IMR-90 (cell line): ENCODE measurements at regions not wholly inside any gene's neighbourhood (a gene's known extent, or its start where the extent isn't known, plus 50 kb on each side); places are given as distances from the start of the nearest gene placed in this dataset.

Experiments
- ATAC-seq: fragments of 200-7000 bp; cut with Tn5 transposase; 2 replicates; pipeline ENCODE4 v1.9.1; 2020; ENCODE audit warnings: low read depth, mild to moderate bottlenecking, moderate library complexity
- BruUV-seq: library from RNA; stranded (reverse); fragments of 400-500 nt; replicated peaks from 2 replicates; lab custom pipeline; 2021; lab: Mats Ljungman, UMichigan
- CTCF ChIA-PET: fragments of 300-600 bp; formaldehyde crosslinking; extraction: SDS; loops from one replicate; lab custom pipeline; 2021; ENCODE audit warnings: antibody characterized with exemption; lab: Yijun Ruan, JAX
- POLR2A ChIA-PET: fragments of 300-600 bp; sonication (Branson Sonifier 250); formaldehyde crosslinking; loops from one replicate; lab custom pipeline; 2022; ENCODE audit warnings: antibody characterized with exemption; ENCODE audit not compliant: unreplicated experiment; lab: Charles Lee
- DNase-seq: peaks from one replicate; pipeline ENCODE4 v3.0.0; 2013
- H2AFZ ChIP-seq: replicated peaks from 2 replicates; pipeline ENCODE3; 2013; ENCODE audit warnings: low read length, mild to moderate bottlenecking; ENCODE audit not compliant: poor library complexity
- H2AK5ac ChIP-seq: 2 replicates; pipeline ENCODE4 v1.6.1; 2013; ENCODE audit warnings: low read depth, low read length, inconsistent platforms
- H2AK9ac ChIP-seq: replicated peaks from 2 replicates; pipeline ENCODE3; 2013; ENCODE audit warnings: mild to moderate bottlenecking, low read depth, low read length, moderate library complexity; ENCODE audit not compliant: poor library complexity
- H2BK120ac ChIP-seq: 2 replicates; pipeline ENCODE4 v1.6.1; 2013; ENCODE audit warnings: low read depth, low read length, inconsistent platforms
- H2BK15ac ChIP-seq: 3 replicates; pipeline ENCODE4 v1.6.1; 2013; ENCODE audit warnings: low read depth, low read length, inconsistent platforms
- H2BK20ac ChIP-seq: 2 replicates; pipeline ENCODE4 v1.6.1; 2013; ENCODE audit warnings: low read depth, mild to moderate bottlenecking, inconsistent platforms, low read length, moderate library complexity
- H2BK5ac ChIP-seq: 2 replicates; pipeline ENCODE4 v1.6.1; 2013; ENCODE audit warnings: mild to moderate bottlenecking, low read depth, low read length, inconsistent platforms; ENCODE audit not compliant: poor library complexity, severe bottlenecking
- H3K14ac ChIP-seq: replicated peaks from 2 replicates; pipeline ENCODE4 v1.6.1; 2013; ENCODE audit warnings: low read depth, low read length, inconsistent platforms
- H3K18ac ChIP-seq: 2 replicates; pipeline ENCODE4 v1.6.1; 2013; ENCODE audit warnings: low read depth, low read length, control low read depth
- H3K23ac ChIP-seq: 2 replicates; pipeline ENCODE4 v1.6.1; 2013; ENCODE audit warnings: low read depth, low read length, inconsistent platforms
- H3K27ac ChIP-seq: 2 replicates; pipeline ENCODE4 v1.5.1; 2013; ENCODE audit warnings: mild to moderate bottlenecking, control low read depth, low read length; ENCODE audit not compliant: insufficient read depth
- H3K27me3 ChIP-seq: 2 replicates; pipeline ENCODE4 v1.6.1; 2013; ENCODE audit warnings: low read length; ENCODE audit not compliant: control insufficient read depth, insufficient read depth
- H3K36me3 ChIP-seq: 2 replicates; pipeline ENCODE4 v1.6.1; 2013; ENCODE audit warnings: low read length, mixed read lengths; ENCODE audit not compliant: control insufficient read depth, insufficient read depth
- H3K4ac ChIP-seq: 2 replicates; pipeline ENCODE4 v1.6.1; 2013; ENCODE audit warnings: low read depth, low read length, inconsistent platforms
- H3K4me1 ChIP-seq: 2 replicates; pipeline ENCODE4 v1.6.1; 2013; ENCODE audit warnings: low read length, mixed read lengths; ENCODE audit not compliant: control insufficient read depth, insufficient read depth
- H3K4me2 ChIP-seq: 2 replicates; pipeline ENCODE4 v1.6.1; 2013; ENCODE audit warnings: low read depth, mild to moderate bottlenecking, control low read depth, low read length, moderate library complexity
- H3K4me3 ChIP-seq: 2 replicates; pipeline ENCODE4 v1.5.1; 2013; ENCODE audit warnings: low read depth, mild to moderate bottlenecking, control low read depth, low read length, moderate library complexity; ENCODE audit not compliant: insufficient read depth
- H3K56ac ChIP-seq: 2 replicates; pipeline ENCODE4 v1.6.1; 2013; ENCODE audit warnings: low read length, inconsistent platforms; ENCODE audit not compliant: insufficient read depth; ENCODE audit errors: extremely low read depth
- H3K79me1 ChIP-seq, 2 experiments: 2 replicates each; pipeline ENCODE4 v1.6.1; 2013; ENCODE audit warnings: low read length in 2 of 2, inconsistent platforms in 1 of 2, low read depth in 1 of 2
- H3K9ac ChIP-seq: 2 replicates; pipeline ENCODE4 v1.6.1; 2013; ENCODE audit warnings: low read depth, low read length, control low read depth
- H3K9me1 ChIP-seq: 2 replicates; pipeline ENCODE4 v1.6.1; 2013; ENCODE audit warnings: low read length, inconsistent platforms; ENCODE audit not compliant: insufficient read depth
- H3K9me3 ChIP-seq: 2 replicates; pipeline ENCODE4 v1.6.1; 2013; ENCODE audit warnings: low read length; ENCODE audit not compliant: control insufficient read depth, insufficient read depth
- H4K20me1 ChIP-seq: 2 replicates; pipeline ENCODE4 v1.6.1; 2013; ENCODE audit warnings: low read length, inconsistent platforms; ENCODE audit not compliant: insufficient read depth
- H4K5ac ChIP-seq: 2 replicates; pipeline ENCODE4 v1.6.1; 2013; ENCODE audit warnings: mild to moderate bottlenecking, low read depth, low read length, control low read depth
- H4K8ac ChIP-seq, 2 experiments: 2 replicates each; pipeline ENCODE4 v1.6.1; 2013; ENCODE audit warnings: low read depth in 2 of 2, low read length in 2 of 2, control low read depth in 1 of 2, inconsistent platforms in 1 of 2
- H4K91ac ChIP-seq: 2 replicates; pipeline ENCODE4 v1.6.1; 2013; ENCODE audit warnings: low read depth, low read length, inconsistent platforms; ENCODE audit not compliant: insufficient read depth
- CEBPB ChIP-seq: IDR thresholded peaks from 2 replicates; pipeline ENCODE4 v1.6.1; 2012; ENCODE audit warnings: low read depth, low read length, improper control_type of control experiment
- CHD1 ChIP-seq: IDR thresholded peaks from 2 replicates; pipeline ENCODE4 v1.6.1; 2012; ENCODE audit warnings: low read depth, low read length, improper control_type of control experiment
- FOS ChIP-seq: fragments of 150-350 bp; IDR thresholded peaks from 2 replicates; pipeline ENCODE4 v1.6.1; 2016; ENCODE audit warnings: low read depth, low read length
- MAFK ChIP-seq: IDR thresholded peaks from 2 replicates; pipeline ENCODE4 v1.6.1; 2012; ENCODE audit warnings: low read depth, low read length, improper control_type of control experiment
- MXI1 ChIP-seq: IDR thresholded peaks from 2 replicates; pipeline ENCODE4 v1.6.1; 2012; ENCODE audit warnings: low read depth, mild to moderate bottlenecking, low read length, moderate library complexity, borderline replicate concordance
- NFE2L2 ChIP-seq: fragments of 150-350 bp; IDR thresholded peaks from 2 replicates; pipeline ENCODE4 v1.6.1; 2016; ENCODE audit warnings: low read depth, mild to moderate bottlenecking, low read length
- POLR2A ChIP-seq: IDR thresholded peaks from 2 replicates; pipeline ENCODE4 v1.6.1; 2012; ENCODE audit warnings: mild to moderate bottlenecking, low read depth, low read length
- RAD21 ChIP-seq: IDR thresholded peaks from 2 replicates; pipeline ENCODE4 v1.6.1; 2012; ENCODE audit warnings: low read length, improper control_type of control experiment
- RCOR1 ChIP-seq: IDR thresholded peaks from 2 replicates; pipeline ENCODE4 v1.6.1; 2012; ENCODE audit warnings: mild to moderate bottlenecking, low read length, improper control_type of control experiment; ENCODE audit not compliant: insufficient replicate concordance
- RFX5 ChIP-seq: IDR thresholded peaks from 2 replicates; pipeline ENCODE4 v1.8.0; 2012; ENCODE audit warnings: low read depth, mild to moderate bottlenecking, low read length, moderate library complexity
- WGBS, 2 experiments: methylation state at CpG; one replicate each; pipeline versions ENCODE4 v1.1.5 to v1.1.7; 2013; ENCODE audit warnings: missing lambda C conversion rate in 2 of 2; ENCODE audit not compliant: insufficient read length in 1 of 2; ENCODE audit errors: extremely low coverage in 2 of 2; 5-methylcytosine and 5-hydroxymethylcytosine counted together
- dilution Hi-C: fragments of 300-500 bp; cut with HindIII; formaldehyde crosslinking; loops from one replicate; pipeline ENCODE4 v1.14.3; 2018; ENCODE audit warnings: low sequenced_read_pairs; ENCODE audit not compliant: unreplicated experiment
- in situ Hi-C: fragments of 300-500 bp; cut with MboI; formaldehyde crosslinking; loops from 3 replicates; pipeline ENCODE4 v1.14.3; 2019; ENCODE audit warnings: low sequenced_read_pairs, inconsistent platforms, mixed read lengths
- intact Hi-C: fragments of 100-400 bp; cut with micrococcal nuclease; formaldehyde crosslinking; loops from 2 replicates; pipeline ENCODE4 v1.10.0; 2022
- TF ChIP-seq, protein P1 (sequence below): conservative IDR thresholded peaks from 2 replicates; pipeline ENCODE4 v1.5.1; 2012; ENCODE audit warnings: mild to moderate bottlenecking, low read depth, low read length, improper control_type of control experiment
- TF ChIP-seq, protein P2 (sequence below): fragments of 150-350 bp; IDR thresholded peaks from 2 replicates; pipeline ENCODE4 v1.6.1; 2017; ENCODE audit warnings: mild to moderate bottlenecking, antibody characterized with exemption, low read length, low read depth
- TF ChIP-seq, protein P3 (sequence below): fragments of 150-350 bp; IDR thresholded peaks from 2 replicates; pipeline ENCODE4 v1.6.1; 2016; ENCODE audit warnings: low read depth, mild to moderate bottlenecking, low read length, moderate library complexity, borderline replicate concordance

DNA sequence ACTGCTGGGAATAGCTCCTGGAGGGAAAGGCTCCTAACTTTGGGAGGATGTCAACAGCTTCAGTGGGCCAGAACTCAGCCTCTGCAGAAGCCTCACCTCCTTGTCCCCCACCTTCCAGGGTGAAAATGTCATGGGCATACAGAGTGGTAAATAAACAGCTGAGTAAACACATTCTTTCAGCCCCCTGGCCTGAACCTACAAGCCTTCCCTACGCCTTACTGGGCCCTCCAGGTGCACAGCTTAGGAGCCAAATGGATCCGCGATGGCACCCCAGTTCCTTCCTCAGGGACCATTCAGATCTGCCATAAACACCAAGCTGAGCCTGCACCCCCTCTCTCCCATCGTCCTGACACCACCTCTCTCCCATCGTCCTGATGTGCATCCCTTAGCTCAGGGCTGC, 126.2 kb upstream of the IGF1R start (continued):
- TF ChIP-seq POLR2A: no peak

DNA sequence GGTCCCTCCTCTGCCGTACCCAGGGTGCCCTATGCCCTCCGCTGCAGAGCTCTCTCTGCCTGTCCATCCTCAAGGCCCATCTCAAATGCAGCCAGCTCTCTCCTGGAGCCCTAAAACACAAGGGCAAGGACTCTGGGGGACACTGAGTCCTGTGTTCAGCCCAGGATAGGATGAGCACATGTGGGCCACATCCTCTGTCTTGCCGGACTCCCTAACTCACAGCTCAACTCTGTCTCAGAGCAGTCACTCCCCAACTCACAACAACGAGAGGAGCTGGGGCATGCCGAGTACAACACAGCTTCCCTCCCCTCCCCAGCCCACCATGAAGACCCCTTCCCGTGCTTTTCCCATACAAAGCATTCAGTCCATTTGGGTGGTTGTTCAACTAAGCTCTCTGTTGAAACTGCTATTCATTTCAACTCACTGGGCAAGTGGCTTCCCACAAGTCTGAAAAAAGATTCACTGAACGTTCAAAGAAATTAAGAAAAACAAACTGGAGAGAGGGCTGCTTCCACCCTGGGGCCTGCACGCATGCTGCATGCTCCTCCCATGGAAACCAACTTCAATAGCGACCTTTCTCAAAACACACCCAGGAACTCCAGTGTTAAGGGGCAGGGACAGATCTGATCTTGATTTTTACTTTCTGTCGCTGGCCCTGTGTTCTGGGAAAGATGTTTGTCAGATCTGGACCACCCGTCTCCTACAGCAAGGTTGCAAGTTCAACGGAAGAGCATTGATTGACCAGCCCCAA, 124.3 kb upstream of the IGF1R start:
- Histone ChIP-seq H3K9me3 (no peaks in the 10 kb centered on the region), H4K91ac (no peak overlapping the region), H4K20me1 (no peaks in the 10 kb centered on the region), H2AFZ (no peak overlapping the region), H2AK5ac (no peak overlapping the region), H3K27me3 (peaks cover under 1% of the 10 kb centered on the region; the same call in 1 of the 2 replicates), H3K4me3 (no peak overlapping the region), H3K14ac (no peak overlapping the region), H4K8ac (no peak overlapping the region), H3K18ac (no peak overlapping the region), H3K23ac (no peak overlapping the region; the same call in 1 of the 2 replicates), H2BK20ac (no peak overlapping the region), H3K27ac (no peak overlapping the region), H3K4me2 (no peak overlapping the region), H3K79me1 (no peaks in the 10 kb centered on the region), H2BK15ac (no peak overlapping the region), H2AK9ac (no peak overlapping the region), H2BK5ac (no peak overlapping the region), H3K36me3 (no peaks in the 10 kb centered on the region), H3K9ac (no peak overlapping the region), H2BK120ac (no peak overlapping the region), H3K56ac (no peak overlapping the region), H4K5ac (no peak overlapping the region), H3K4ac (no peak overlapping the region), H3K9me1 (no peaks in the 10 kb centered on the region), H3K4me1 (peaks cover 2% of the 10 kb centered on the region; the same call in 1 of the 2 replicates)
- CTCF ChIA-PET: interaction anchor here (1.8 kb wide), 1 partner anchor 123 kb away, joined by 5 read pairs; no protein-coding TSS in a partner anchor
- ATAC-seq (no peak), DNase-seq (no peak)
- WGBS, 2 experiments: 47% methylated on average over 3 of the region's 12 CpGs; no CpG with 5 or more reads in 1 of the 2 experiments
- intact Hi-C loops: no loop called here
- dilution Hi-C loops: no loop called here
- in situ Hi-C loops: loop anchor here (5.0 kb wide), 1 partner anchor 118 kb away; no protein-coding TSS in a partner anchor
- POLR2A ChIA-PET: no interaction called here
- BruUV-seq: no TSS peak
- no peak for TF ChIP-seq MAFK
- no peak for TF ChIP-seq MXI1
- no peak for TF ChIP-seq NFE2L2
- TF ChIP-seq CHD1: no peak
- TF ChIP-seq, protein P1, sequence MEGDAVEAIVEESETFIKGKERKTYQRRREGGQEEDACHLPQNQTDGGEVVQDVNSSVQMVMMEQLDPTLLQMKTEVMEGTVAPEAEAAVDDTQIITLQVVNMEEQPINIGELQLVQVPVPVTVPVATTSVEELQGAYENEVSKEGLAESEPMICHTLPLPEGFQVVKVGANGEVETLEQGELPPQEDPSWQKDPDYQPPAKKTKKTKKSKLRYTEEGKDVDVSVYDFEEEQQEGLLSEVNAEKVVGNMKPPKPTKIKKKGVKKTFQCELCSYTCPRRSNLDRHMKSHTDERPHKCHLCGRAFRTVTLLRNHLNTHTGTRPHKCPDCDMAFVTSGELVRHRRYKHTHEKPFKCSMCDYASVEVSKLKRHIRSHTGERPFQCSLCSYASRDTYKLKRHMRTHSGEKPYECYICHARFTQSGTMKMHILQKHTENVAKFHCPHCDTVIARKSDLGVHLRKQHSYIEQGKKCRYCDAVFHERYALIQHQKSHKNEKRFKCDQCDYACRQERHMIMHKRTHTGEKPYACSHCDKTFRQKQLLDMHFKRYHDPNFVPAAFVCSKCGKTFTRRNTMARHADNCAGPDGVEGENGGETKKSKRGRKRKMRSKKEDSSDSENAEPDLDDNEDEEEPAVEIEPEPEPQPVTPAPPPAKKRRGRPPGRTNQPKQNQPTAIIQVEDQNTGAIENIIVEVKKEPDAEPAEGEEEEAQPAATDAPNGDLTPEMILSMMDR: no peak
- TF ChIP-seq RFX5: no peak
- no peak for TF ChIP-seq FOS
- no peak for TF ChIP-seq POLR2A
- TF ChIP-seq CEBPB: no peak
- TF ChIP-seq RAD21: no peak
- TF ChIP-seq RCOR1: no peak
- TF ChIP-seq, protein P2, sequence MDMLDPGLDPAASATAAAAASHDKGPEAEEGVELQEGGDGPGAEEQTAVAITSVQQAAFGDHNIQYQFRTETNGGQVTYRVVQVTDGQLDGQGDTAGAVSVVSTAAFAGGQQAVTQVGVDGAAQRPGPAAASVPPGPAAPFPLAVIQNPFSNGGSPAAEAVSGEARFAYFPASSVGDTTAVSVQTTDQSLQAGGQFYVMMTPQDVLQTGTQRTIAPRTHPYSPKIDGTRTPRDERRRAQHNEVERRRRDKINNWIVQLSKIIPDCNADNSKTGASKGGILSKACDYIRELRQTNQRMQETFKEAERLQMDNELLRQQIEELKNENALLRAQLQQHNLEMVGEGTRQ: no peak
- TF ChIP-seq, protein P3, sequence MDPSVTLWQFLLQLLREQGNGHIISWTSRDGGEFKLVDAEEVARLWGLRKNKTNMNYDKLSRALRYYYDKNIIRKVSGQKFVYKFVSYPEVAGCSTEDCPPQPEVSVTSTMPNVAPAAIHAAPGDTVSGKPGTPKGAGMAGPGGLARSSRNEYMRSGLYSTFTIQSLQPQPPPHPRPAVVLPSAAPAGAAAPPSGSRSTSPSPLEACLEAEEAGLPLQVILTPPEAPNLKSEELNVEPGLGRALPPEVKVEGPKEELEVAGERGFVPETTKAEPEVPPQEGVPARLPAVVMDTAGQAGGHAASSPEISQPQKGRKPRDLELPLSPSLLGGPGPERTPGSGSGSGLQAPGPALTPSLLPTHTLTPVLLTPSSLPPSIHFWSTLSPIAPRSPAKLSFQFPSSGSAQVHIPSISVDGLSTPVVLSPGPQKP: no peak
